ENCODE measurements at regions not wholly inside any gene's neighbourhood (a gene's known extent, or its start where the extent isn't known, plus 50 kb on each side); places are given as distances from the start of the nearest gene placed in this dataset.
A peak's percentile ranks its signal among the peaks of the same experiment; 100 is the strongest.

GRCh38 chr19:31023038-31023437 is 326.2 kb downstream of the TSHZ3 start:
- Histone ChIP-seq H3K4me1 (replicated peaks in 1 of 2) (no peaks in the 10 kb centered on the region), H3K4me3 (no peak overlapping the region), H3K27ac (no peak overlapping the region)
- WGBS, 10 experiments = 0 to 100% (median 83%) methylated on average over 1 to 8 of the region's 10 CpGs; no CpG with 5 or more reads in 1 of the 10 experiments
- in situ Hi-C loops (cut with MboI; ENCODE audit: low pct_unique_long_range_greater_than_20kb in 2 of 9, low sequenced_read_pairs in 9 of 9, unreplicated experiment in 9 of 9) = no loop called here
- no peak for ATAC-seq (replicated peaks in 6 of 8)

- Histone ChIP-seq H3K4me1 (replicated peaks in 1 of 2) (no peaks in the 10 kb centered on the region), H3K27ac (no peak overlapping the region), H3K4me3 (no peak overlapping the region)
- in situ Hi-C loops (cut with MboI; ENCODE audit: low pct_unique_long_range_greater_than_20kb in 2 of 9, low sequenced_read_pairs in 9 of 9, unreplicated experiment in 9 of 9) = no loop called here
- no peak for ATAC-seq (replicated peaks in 6 of 8)
- 17 to 98% (median 88%) methylated on average over 1 to 5 of the region's 5 CpGs; no CpG with 5 or more reads in 3 of the 10 experiments for WGBS, 10 experiments
Measured at GRCh38 chr19:31018936-31019335, 330.3 kb downstream of the TSHZ3 start.

GRCh38 chr19:31015778-31016177 is 333.5 kb downstream of the TSHZ3 start:
- Histone ChIP-seq H3K4me1 (replicated peaks in 1 of 2) (no peaks in the 10 kb centered on the region), H3K4me3 (no peak overlapping the region), H3K27ac (no peak overlapping the region)
- ATAC-seq (replicated peaks in 6 of 8) = no peak
- in situ Hi-C loops (cut with MboI; ENCODE audit: low pct_unique_long_range_greater_than_20kb in 2 of 9, low sequenced_read_pairs in 9 of 9, unreplicated experiment in 9 of 9) = no loop called here
- WGBS, 10 experiments = 60 to 100% (median 83%) methylated on average over 1 to 3 of the region's 4 CpGs; no CpG with 5 or more reads in 3 of the 10 experiments

GRCh38 chr19:31014668-31015067 is 334.6 kb downstream of the TSHZ3 start:
- no peak overlapping the region for H3K27ac ChIP-seq
- no peak overlapping the region for H3K4me3 ChIP-seq
- no peak for ATAC-seq (replicated peaks in 6 of 8)
- in situ Hi-C loops (cut with MboI; ENCODE audit: low pct_unique_long_range_greater_than_20kb in 2 of 9, low sequenced_read_pairs in 9 of 9, unreplicated experiment in 9 of 9) = no loop called here
- peaks cover 2 to 5% of the 10 kb centered on the region in 2 donors for H3K4me1 ChIP-seq (replicated peaks in 1 of 2)

GRCh38 chr19:31013384-31014020 is 335.7 kb downstream of the TSHZ3 start:
- Histone ChIP-seq H3K27ac (no peak overlapping the region), H3K4me1 (replicated peaks in 1 of 2) (peaks cover 5 to 8% of the 10 kb centered on the region in 2 donors), H3K4me3 (no peak overlapping the region)
- in situ Hi-C loops (cut with MboI; ENCODE audit: low pct_unique_long_range_greater_than_20kb in 2 of 9, low sequenced_read_pairs in 9 of 9, unreplicated experiment in 9 of 9) = no loop called here
- WGBS, 10 experiments = 0 to 93% (median 63%) methylated on average over 1 to 4 of the region's 5 CpGs; no CpG with 5 or more reads in 1 of the 10 experiments
- no peak for ATAC-seq (replicated peaks in 6 of 8)

- 28 to 80% (median 62%) methylated on average over 1 to 8 of the region's 12 CpGs; no CpG with 5 or more reads in 2 of the 10 experiments for WGBS, 10 experiments
- Histone ChIP-seq H3K4me1 (replicated peaks in 1 of 2) (peaks cover 18 to 26% of the 10 kb centered on the region in 2 donors), H3K27ac (no peak overlapping the region), H3K4me3 (no peak overlapping the region)
- in situ Hi-C loops (cut with MboI; ENCODE audit: low pct_unique_long_range_greater_than_20kb in 2 of 9, low sequenced_read_pairs in 9 of 9, unreplicated experiment in 9 of 9) = no loop called here
- peak in 5 of 8 experiments; percentile 71 to 95 (median 91) for ATAC-seq (replicated peaks in 6 of 8)
Measured at GRCh38 chr19:31002518-31003244, 346.6 kb downstream of the TSHZ3 start.

- ATAC-seq (replicated peaks in 6 of 8) = peak in 1 of 8 experiments; percentile 12
- in situ Hi-C loops (cut with MboI; ENCODE audit: low pct_unique_long_range_greater_than_20kb in 2 of 9, low sequenced_read_pairs in 9 of 9, unreplicated experiment in 9 of 9) = no loop called here
- H3K4me3 ChIP-seq = no peak overlapping the region
- WGBS, 10 experiments = 11 to 74% (median 63%) methylated on average over 1 to 9 of the region's 11 CpGs; no CpG with 5 or more reads in 3 of the 10 experiments
- H3K27ac ChIP-seq = no peak overlapping the region
- H3K4me1 ChIP-seq (replicated peaks in 1 of 2) = peaks cover 18 to 26% of the 10 kb centered on the region in 2 donors
Measured at GRCh38 chr19:31001991-31002390, 347.2 kb downstream of the TSHZ3 start.

- in situ Hi-C loops (cut with MboI; ENCODE audit: low pct_unique_long_range_greater_than_20kb in 2 of 9, low sequenced_read_pairs in 9 of 9, unreplicated experiment in 9 of 9) = no loop called here
- WGBS, 10 experiments = 17 to 100% (median 67%) methylated on average over 1 to 2 of the region's 2 CpGs; no CpG with 5 or more reads in 3 of the 10 experiments
- ATAC-seq (replicated peaks in 6 of 8) = no peak
- Histone ChIP-seq H3K4me3 (no peak overlapping the region), H3K4me1 (replicated peaks in 1 of 2) (peaks cover 18 to 26% of the 10 kb centered on the region in 2 donors), H3K27ac (no peak overlapping the region)
Measured at GRCh38 chr19:31000913-31001312, 348.3 kb downstream of the TSHZ3 start.

- in situ Hi-C loops (cut with MboI; ENCODE audit: low pct_unique_long_range_greater_than_20kb in 2 of 9, low sequenced_read_pairs in 9 of 9, unreplicated experiment in 9 of 9) = no loop called here
- no peak overlapping the region for H3K4me3 ChIP-seq
Measured at GRCh38 chr19:30999726-31000125, 349.5 kb downstream of the TSHZ3 start.

GRCh38 chr19:30997222-30997621 is 352.0 kb downstream of the TSHZ3 start:
- 0 to 77% (median 49%) methylated on average over 1 to 4 of the region's 4 CpGs; no CpG with 5 or more reads in 4 of the 10 experiments for WGBS, 10 experiments
- in situ Hi-C loops (cut with MboI; ENCODE audit: low pct_unique_long_range_greater_than_20kb in 2 of 9, low sequenced_read_pairs in 9 of 9, unreplicated experiment in 9 of 9) = no loop called here
- H3K4me3 ChIP-seq = no peak overlapping the region
- ATAC-seq (replicated peaks in 6 of 8) = no peak
- H3K27ac ChIP-seq = no peak overlapping the region
- peaks cover 3 to 7% of the 10 kb centered on the region in 2 donors for H3K4me1 ChIP-seq (replicated peaks in 1 of 2)

More at GRCh38 chr19:30999726-31000125, 349.5 kb downstream of the TSHZ3 start:
- Histone ChIP-seq H3K4me1 (replicated peaks in 1 of 2) (peaks cover 18 to 26% of the 10 kb centered on the region in 2 donors), H3K27ac (no peak overlapping the region)
- 0 to 100% (median 15%) methylated on average over 1 to 2 of the region's 2 CpGs; no CpG with 5 or more reads in 5 of the 10 experiments for WGBS, 10 experiments
- no peak for ATAC-seq (replicated peaks in 6 of 8)

GRCh38 chr19:30978639-30979038 is 370.6 kb downstream of the TSHZ3 start:
- no peak overlapping the region for H3K4me3 ChIP-seq
- no peak overlapping the region for H3K27ac ChIP-seq
- WGBS, 10 experiments = 0 to 72% (median 34%) methylated on average over 1 to 4 of the region's 4 CpGs; no CpG with 5 or more reads in 2 of the 10 experiments
- no peak for ATAC-seq (replicated peaks in 6 of 8)
- in situ Hi-C loops (cut with MboI; ENCODE audit: low pct_unique_long_range_greater_than_20kb in 2 of 9, low sequenced_read_pairs in 9 of 9, unreplicated experiment in 9 of 9) = no loop called here
- H3K4me1 ChIP-seq (replicated peaks in 1 of 2) = no peaks in the 10 kb centered on the region

GRCh38 chr19:30969591-30969990 is 379.6 kb downstream of the TSHZ3 start:
- H3K4me3 ChIP-seq = no peak overlapping the region
- no peak overlapping the region for H3K27ac ChIP-seq
- in situ Hi-C loops (cut with MboI; ENCODE audit: low pct_unique_long_range_greater_than_20kb in 2 of 9, low sequenced_read_pairs in 9 of 9, unreplicated experiment in 9 of 9) = no loop called here
- ATAC-seq (replicated peaks in 6 of 8) = no peak
- no peaks in the 10 kb centered on the region for H3K4me1 ChIP-seq (replicated peaks in 1 of 2)
- 0 to 100% (median 98%) methylated on average over 1 to 2 of the region's 2 CpGs for WGBS, 10 experiments

- WGBS, 10 experiments = 27 to 100% (median 81%) methylated on average over 1 to 5 of the region's 5 CpGs; no CpG with 5 or more reads in 1 of the 10 experiments
- in situ Hi-C loops (cut with MboI; ENCODE audit: low pct_unique_long_range_greater_than_20kb in 2 of 9, low sequenced_read_pairs in 9 of 9, unreplicated experiment in 9 of 9) = no loop called here
- Histone ChIP-seq H3K4me1 (replicated peaks in 1 of 2) (no peaks in the 10 kb centered on the region), H3K27ac (no peak overlapping the region), H3K4me3 (no peak overlapping the region)
- ATAC-seq (replicated peaks in 6 of 8) = no peak
Measured at GRCh38 chr19:30968841-30969399, 380.3 kb downstream of the TSHZ3 start.

Data from motor neuron (in vitro differentiated cells).